Tongue (tissue), 1 donor: ENCODE measurements at regions not wholly inside any gene's neighbourhood (a gene's known extent, or its start where the extent isn't known, plus 50 kb on each side); places are given as distances from the start of the nearest gene placed in this dataset.

Experiments used
- DNase-seq: peaks from one replicate; pipeline ENCODE4 v3.0.0-alpha.2; 2015

GRCh38 chr18:24941174-24941951, 410.6 kb downstream of the ZNF521 start:
- DNase-seq: no peak

- no peak for DNase-seq
Measured at GRCh38 chr18:24942144-24942543, 409.8 kb downstream of the ZNF521 start.

DNA sequence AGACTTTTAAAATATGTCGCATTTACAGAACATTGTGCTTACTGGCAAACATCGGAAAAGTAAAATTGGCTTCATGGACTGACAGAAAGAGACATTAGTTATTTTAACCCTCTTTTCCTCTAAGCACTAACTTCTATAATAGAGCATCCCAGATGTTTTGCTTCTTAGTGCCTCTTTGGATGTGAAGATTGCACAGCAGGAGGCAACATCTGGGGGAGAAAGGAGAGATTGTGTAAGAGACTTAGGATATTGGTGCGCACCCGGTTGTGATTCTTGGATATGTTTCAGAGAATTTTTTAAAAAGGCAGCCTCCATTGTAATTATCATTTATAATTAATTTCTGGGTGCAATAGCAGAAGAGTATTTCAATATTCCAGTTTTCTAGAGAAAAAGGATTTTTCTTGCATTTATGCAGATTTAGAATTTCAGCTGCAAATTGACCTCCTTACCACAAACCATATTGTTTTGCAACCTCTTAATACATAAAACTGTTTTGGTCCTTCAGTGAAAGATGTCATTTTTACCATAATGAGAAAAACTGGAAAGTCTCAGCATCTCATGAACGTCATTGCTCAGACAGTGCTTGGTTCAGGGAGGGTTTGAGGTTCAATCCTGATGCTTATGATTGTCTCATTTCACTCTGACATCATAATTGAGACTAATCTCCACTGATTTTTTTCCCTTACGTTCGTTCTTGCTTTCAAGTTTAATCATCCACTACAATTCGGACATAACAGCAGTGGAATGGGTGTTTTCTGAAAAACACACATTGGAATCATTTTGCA, 404.3 kb downstream of the ZNF521 start:
- DNase-seq: no peak

DNA sequence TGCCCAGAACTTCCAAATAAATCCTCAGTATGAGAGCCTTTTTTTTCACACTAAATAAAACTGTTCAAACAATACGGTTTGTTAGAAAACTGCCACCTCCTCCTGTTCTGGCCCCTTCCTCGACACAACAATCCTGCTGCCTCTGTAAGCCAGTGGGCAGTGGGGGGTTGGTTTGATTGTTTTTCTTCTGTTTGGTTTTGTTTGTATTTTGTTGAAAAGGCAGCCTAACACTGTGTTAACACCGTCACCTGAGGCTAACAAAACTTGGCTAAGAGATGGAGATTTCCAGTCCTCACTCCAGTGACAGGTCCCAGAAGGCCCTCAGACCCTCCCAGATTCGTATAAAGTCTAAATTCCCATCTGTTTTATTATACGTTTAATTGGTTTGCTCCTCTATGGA, 402.1 kb downstream of the ZNF521 start:
- DNase-seq: no peak

DNA sequence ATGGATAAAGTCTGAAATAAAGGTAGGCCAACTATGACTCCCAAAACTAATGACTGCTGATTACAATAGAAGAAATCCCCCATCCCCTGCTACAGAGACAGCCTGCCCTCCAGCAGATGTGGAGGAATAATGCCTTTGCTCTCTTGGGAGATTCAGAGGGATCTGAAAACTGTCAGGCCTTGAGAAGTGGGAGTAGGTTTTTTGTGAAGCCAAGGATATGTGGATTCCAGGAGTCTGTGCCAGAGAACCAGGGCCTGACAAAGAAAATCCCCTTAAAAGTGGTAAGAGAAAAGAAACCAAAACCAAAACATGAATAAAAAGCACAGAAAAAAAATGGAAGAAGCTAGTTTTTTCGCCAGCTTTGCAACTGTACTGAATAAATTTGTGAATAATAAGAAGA, 397.6 kb downstream of the ZNF521 start:
- DNase-seq: no peak

GRCh38 chr18:24958001-24958400, 394.0 kb downstream of the ZNF521 start:
- DNase-seq: peak; percentile 12

- peak; percentile 63 for DNase-seq
Measured at GRCh38 chr18:24959051-24959476, 392.9 kb downstream of the ZNF521 start.

- DNase-seq: no peak
Measured at GRCh38 chr18:24964216-24964615, 387.8 kb downstream of the ZNF521 start.

GRCh38 chr18:24968238-24968775, 383.7 kb downstream of the ZNF521 start:
- no peak for DNase-seq

GRCh38 chr18:24972577-24972976, 379.4 kb downstream of the ZNF521 start:
- no peak for DNase-seq

DNA sequence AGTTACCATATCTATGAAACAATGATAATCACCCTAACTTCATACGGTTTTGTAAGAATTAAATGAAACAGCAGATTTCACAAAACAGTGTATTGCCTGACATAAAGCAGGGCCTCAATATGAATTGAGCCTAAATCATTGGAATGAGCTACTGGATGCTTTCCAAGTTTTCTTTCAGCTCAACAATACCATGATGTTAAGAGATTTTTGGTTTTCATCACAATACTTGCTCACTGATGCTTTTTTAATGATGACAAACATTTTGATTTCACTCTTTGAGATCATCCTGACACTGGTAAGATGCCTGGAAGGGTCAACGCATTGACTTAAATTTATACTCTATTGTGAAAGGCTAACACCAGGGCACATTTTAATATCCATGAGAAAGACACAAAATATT, 377.5 kb downstream of the ZNF521 start:
- DNase-seq: peak; percentile 64

- DNase-seq: no peak
Measured at GRCh38 chr18:24975496-24976372, 376.2 kb downstream of the ZNF521 start.

DNA sequence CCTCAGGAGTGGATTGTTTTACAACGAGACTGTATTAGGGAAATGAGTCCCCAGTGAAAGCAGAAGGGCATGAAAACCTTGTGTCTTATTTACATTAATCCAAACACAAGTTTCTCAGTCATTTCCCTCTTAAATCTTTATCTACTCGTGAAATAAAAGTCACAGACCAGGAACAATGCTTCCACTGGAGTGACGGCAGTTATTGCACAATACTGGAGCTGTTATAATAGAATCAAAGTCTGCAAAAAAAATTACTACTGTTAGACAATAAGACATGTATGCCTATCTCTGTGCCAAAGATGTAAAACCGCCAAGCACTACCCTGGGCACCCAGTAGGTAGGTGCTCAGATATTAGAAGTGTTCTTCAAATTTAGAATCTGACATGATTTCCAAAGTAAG, 375.5 kb downstream of the ZNF521 start:
- no peak for DNase-seq

- no peak for DNase-seq
Measured at GRCh38 chr18:24979235-24979634, 372.7 kb downstream of the ZNF521 start.

DNA sequence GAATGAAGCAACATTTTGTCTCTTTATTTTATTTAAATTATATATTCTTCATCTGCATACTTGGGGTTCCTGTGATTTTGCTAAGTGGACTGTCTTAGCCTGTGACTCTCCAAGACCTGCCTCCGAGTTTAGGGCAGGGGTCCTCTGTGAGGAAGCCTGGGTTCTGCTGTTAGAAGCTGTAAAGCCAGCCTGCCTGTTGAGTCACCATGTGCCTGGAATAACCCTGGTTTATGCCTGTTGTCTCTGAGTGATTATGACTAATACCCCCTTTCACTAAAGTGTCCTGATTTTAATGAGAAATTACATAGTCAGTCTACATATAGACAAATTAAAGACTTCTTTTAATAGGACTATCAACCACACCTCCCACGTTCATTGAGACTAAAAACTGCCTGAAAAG, 369.1 kb downstream of the ZNF521 start:
- no peak for DNase-seq

DNA sequence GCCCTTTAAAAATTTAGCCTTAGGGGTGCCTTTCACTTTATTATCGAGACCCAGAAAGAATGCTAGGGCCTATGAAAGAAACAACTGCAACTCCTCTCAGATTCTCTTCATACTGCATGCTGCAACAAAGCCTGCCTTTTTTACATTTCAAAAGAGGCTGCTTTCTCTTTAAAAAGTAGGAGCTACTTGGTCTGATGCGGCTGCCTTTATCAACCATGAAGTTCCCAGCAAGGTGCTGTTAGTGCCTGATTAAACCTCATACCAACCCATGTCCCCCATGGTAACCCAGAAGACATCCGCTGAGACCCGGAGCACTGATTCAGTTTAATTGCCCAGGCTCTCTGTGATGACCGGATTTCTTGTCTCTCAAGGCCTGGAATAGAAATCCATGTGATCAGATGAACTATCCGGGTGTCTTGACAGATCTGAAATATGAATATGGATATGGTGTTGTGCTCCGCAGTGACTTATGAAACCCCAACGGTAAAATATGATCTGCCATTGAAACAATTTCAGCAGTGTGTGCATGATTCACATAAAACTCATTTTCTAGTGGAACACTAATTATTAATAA, 368.3 kb downstream of the ZNF521 start:
- DNase-seq: no peak

DNA sequence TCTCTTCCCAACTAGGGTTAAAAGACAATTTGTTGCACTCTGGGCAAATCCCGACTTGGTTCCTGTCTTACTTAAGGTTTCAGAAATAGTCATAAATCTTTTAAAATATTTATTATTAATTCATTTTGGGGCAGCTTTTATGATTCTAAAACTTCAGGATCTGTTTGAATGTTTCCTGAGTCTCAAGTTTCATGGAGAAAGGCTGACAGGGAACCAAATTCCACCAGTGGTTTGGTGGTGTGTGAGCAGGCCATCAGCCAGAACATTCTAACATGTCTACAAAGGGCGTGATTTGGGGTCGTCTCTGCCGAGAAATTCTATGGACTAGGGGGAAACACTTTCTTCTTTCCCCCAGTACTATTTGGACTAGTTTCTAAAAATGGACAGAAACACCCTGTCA, 366.4 kb downstream of the ZNF521 start:
- peak; percentile 48 for DNase-seq

- DNase-seq: peak; percentile 73
Measured at GRCh38 chr18:24986666-24987302, 365.2 kb downstream of the ZNF521 start.

- DNase-seq: peak; percentile 97
Measured at GRCh38 chr18:24987303-24988252, 364.4 kb downstream of the ZNF521 start.

DNA sequence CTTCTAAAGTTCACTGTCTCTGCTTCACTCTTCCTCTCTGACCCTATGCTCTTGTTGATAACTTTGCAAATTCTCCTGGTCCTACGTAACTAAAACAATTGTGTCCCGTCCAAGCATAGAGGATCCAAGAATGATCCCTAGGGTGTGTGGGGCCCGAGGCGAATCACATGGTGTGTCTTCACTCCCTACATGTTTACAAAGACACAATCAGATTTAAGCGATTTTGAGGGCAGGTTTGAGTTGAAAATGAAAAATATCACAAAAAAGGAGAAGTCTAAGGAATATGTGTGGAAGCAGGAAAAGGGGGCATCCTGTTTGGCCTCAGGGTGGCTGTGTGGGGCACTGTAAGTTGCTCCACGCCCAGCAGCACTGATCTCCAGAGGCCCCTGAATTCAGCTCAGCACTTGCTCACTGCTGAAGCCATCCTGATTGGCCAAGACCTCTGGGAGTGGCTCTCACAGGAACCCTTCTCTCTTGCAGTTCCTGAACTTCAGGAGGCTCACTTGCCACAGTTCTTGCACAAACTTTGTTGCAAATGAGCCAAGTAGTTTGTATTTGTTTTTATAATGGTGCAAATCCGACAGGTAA, 363.6 kb downstream of the ZNF521 start:
- DNase-seq: peak; percentile 69
